HG03378 (cell line): ENCODE measurements at regions not wholly inside any gene's neighbourhood (a gene's known extent, or its start where the extent isn't known, plus 50 kb on each side); places are given as distances from the start of the nearest gene placed in this dataset.
"Not testable (repeated sequence)": the region's sequence is repeated elsewhere in the genome, so short reads cannot be mapped to it uniquely, and the experiment has no call there.

Experiments used
- ATAC-seq: cut with Tn5 transposase; IDR thresholded peaks from one replicate; pipeline ENCODE4 v1.9.1; 2021; ENCODE audit warnings: mild to moderate bottlenecking, moderate library complexity; ENCODE audit not compliant: unreplicated experiment

DNA sequence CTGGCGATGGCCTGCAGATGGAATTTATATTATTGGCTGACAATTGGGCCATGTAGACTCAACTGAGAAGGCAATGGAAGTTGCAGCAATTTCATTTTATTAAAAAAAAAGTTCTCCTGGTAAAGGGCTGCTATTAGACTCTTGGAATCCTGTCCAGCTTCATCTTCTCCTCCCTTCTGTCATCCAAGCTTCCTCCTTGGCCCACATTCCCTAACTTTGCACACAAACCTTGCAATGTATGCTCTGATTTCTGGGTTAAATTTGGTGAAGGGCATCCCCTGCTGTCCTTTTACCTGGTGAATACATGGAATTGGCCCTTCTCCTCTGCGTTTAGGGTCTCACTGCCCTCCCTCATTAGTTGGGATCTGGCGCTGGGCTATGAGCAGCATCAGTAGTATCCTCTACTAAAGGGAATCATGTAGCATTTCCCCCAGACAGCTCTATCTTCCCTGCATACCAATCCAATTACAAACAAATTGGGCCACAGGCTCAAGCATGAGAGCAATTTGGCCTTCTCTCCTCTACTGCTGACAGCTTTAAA is 336.9 kb downstream of the BMP4 start:
- ATAC-seq, result no peak

DNA sequence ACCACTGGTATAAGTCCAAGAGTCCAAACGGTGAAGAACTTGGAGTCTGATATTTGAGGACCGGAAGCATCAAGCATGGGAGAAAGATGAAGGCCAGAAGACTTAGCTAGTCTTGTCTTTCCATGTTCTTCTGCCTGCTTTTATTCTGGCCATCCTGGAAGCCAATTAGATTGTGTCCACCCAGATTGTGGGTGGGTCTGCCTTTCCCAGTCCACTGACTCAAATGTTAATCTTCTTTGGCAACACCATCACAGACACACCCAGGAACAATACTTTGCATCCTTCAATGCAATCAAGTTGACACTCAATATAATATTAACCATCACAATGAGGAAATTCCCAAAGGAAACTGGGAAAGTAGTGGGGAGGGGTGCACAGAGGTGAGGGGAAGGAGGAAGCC is 340.1 kb downstream of the BMP4 start:
- ATAC-seq, result not testable (repeated sequence)

DNA sequence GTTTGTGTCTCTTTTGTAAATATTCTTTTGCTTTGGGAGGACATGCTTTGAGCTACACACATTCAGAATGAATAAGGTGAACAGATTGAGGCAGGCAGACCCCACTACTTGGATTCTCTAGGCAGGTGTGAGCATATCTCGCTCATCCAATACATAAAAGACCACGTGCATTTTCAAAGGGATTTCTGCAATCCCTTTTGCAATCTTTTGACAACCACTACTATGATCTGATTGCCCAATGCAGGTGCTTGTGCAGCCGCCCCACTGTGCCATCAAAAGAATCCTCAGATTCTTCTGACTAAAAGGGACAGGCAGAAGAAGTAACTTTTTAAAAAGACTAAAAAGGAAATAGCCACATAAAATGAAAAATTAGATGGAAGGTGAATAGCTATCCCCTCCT is 341.4 kb downstream of the BMP4 start:
- ATAC-seq, result no peak

DNA sequence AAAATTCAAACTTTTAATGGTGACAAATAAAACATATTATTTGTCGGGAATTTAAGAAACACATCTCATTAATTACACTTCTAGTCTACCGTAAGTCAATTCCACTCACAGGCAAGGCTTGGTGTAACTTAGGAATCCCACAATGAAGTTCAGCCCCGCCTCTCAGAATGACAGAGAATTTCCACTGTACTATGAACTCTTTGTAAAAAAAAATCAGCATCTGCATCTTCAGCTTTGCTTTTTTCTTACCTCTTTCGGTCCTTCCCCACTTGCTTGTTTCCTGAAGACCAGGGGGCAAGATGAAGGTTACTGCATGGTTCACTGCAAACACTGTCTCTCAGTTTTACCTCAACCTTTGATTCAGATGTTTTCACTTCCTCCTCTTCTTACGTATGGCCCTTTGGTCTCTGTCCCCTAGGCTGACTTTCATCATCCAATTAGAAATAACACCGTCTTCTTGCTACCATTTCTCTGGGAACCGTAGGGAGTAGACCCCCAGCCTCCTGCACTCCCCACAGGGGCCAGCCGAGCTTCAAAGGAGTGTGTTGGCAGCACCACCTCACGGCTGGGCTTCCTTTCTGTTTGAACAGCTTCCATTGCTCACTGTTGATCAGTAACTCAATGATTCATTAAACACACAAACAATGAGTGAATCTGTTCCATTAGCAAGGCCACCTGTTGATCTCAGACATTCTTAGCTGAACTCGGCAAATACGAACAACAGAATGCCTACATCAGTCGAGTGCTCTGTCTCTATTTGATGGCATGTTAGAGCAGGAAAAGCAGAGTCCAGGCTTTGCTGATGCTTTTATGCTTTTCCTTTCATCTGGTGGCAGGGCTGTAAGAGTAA is 343.0 kb downstream of the BMP4 start:
- ATAC-seq, result peak; percentile 97

DNA sequence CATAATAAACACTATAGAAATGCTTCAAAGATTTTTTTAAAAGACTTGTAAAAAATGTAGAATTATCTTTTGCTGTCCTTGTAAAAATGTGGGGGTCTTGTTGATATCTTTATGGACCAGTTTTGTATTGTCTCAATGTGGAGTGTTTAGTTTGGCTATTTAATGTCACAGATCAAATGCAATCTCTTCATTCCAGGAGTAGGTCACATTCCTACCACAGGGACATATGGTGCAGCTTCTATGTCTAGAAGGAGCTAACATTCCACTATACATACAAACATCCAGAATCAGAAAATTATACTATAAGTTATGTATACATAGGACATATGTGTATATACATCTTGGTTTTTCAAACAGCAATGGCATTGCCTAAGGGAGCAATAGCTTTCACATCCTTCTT is 345.7 kb downstream of the BMP4 start:
- no peak for ATAC-seq

DNA sequence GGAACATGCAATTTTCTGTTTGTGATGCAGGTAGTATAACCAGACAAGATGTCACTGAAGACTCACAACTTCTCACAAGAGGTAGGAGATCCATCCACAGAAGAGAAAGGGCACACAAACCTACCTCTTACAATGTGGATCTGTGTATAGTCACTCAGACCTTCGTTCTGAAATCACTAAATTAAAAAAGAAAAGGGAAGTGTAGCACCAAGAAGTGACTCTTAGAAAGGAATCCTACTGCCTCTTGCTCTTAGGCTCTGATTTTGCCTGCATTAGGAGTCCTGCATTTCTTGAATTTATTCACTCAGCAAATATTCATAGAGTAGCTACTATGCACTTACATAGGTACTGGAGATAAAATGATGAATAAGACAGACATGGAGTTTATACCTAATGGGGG is 347.6 kb downstream of the BMP4 start:
- no peak for ATAC-seq

DNA sequence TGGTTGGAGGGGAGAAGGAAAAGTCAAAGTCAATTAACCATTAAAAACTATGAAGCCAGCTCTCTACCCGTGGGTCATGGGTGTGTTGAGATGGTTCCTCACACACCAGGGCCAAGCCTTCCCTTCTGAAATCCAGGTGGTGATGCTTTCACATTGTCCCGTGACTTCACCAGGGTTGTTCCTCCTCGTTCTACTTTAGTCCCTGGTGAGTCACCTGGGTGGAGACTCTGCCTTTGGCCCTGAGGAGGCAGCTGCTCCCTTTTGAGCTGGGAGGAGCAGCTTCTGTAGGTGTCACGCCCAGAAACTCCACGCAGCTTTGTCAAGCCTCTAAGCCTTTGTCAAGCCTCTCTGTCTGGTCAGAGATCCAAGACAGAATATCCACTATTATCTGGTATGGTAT is 348.3 kb downstream of the BMP4 start:
- no peak for ATAC-seq

DNA sequence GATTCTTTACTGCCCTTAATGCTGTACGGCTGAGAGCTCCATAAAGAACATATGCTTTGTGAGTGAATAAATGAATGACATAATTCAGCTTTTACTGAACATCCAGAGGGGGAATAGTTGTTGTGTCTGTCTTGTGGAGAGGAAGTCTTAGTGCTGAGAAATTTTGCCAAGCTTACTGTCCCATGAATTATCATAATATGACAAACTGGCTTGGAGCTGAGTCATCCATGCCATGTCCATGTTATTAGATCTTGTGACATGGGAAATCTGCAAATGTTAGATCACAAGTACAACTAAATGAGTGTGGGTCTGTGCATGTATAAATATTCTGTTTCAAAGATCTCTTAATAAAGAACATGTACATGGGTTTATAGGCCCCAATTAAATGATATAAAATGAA is 350.4 kb downstream of the BMP4 start:
- no peak for ATAC-seq

DNA sequence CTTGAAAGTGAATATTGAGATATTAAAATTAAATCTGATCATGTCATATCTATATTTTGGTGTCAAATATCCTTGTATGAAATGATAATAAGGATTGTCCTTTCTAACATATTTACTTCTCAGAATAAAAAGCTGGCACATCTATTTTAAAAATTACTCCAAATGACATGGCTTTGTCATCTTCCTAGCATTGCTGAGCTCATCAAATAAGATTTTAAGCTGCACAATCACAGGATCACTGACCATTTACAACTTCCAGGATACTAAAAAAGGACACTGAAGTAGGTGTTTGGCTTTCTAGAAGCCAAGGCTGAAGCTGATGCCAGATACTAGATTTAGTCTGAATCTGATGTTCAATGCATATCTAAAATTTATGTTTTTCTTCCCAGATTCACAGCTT is 351.1 kb downstream of the BMP4 start:
- no peak for ATAC-seq

DNA sequence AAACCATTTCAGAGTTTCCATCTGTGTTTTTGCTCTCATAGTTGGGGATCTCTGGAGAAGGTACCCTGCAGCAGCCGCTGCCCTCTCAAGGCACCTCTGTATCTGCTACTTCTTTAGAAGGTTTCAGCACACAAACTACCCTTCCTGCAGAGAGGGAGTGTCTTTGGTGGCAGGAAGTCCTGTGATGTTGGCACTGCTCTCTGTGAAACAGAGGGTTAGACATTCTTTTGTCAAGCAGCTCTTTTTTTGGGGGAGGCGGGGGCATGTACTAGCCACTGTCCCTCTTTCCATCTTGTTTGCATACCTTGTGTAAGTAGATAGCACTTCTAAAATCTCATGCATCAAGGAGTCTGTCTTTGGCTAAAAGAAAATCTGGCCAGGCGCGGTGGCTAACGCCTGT is 352.6 kb downstream of the BMP4 start:
- ATAC-seq, result no peak

DNA sequence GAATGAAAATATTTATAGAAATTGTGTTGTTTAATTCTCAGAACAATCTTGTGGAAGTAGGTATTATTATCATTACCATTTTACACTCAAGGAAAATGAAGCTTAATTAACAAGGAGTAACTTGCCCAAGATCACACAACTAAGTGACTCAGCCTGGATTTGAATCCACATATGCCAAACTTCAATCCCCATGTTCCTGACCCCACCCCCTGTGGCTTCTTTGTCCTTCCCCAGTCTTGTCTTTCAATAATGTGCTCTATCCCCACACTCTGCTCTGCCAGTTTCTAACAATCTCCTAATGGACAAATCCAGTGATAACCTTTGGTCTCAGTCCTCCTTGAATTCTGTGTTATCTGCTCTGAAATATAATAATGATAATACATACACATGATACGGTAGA is 355.2 kb downstream of the BMP4 start:
- ATAC-seq, result no peak

DNA sequence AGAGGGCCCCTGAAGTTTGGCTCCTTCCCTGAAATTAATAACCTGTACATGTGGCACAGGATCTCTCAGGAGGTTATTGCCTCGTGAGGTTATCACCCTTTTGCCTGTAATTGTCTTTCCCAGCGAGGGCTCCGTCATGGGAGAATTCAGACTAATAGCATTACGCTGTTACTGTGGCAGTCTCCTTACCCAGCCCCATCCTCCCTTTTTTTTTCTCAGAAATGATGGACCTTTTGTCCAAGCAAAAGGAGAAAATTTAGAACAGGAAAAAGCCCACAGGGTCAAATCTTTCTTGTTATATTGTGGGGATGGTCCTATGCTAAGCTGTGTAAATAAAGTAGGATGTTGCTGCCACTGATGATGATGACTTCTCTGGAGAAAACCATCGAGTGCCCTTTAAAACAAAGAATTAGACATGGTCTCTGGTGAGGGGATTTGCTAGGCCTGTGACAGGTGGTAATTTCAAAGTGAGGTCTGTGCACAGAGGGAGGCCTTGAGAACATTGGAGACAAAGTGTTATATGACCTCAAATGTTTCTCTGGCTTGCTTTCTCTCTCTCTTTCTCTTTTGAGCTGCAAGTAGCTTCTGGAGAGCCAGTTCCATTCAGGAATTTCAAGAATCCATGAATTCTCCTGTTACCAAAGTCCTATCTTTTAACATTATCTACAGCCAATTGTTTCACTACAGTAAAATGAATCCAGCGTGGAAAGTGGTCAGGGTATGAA is 357.2 kb downstream of the BMP4 start:
- ATAC-seq, result no peak

DNA sequence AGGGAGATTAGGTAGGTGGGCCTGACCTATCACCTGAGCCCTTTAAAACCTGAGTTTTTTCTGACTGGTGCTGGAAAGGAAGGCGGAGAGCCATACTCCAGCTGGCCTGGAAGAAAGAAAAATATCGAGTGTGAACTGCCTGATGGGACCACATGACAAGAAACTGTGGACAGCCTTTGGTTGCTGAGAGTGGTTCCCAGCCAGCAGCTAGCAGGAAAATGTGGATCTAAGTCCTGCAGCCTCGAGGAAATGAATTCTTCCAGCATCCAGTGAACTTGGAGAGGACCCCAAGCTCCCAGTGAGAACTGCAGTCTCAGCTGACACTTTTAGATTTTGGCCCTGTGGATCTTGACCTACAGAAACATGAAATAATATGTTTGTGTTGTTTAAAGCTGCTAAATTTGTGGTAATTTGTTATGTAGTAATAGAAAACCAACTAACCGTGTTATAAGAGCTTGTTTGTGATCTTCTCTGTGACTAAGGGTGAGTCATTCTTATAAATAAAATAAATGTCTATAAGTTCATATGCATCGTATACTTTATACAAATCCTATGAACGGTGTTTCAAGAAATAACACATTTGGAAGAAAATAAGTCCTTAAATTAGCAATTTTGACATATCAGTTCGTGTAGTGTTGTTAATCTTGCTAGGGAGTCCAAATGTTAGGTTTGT is 359.6 kb downstream of the BMP4 start:
- no peak for ATAC-seq

DNA sequence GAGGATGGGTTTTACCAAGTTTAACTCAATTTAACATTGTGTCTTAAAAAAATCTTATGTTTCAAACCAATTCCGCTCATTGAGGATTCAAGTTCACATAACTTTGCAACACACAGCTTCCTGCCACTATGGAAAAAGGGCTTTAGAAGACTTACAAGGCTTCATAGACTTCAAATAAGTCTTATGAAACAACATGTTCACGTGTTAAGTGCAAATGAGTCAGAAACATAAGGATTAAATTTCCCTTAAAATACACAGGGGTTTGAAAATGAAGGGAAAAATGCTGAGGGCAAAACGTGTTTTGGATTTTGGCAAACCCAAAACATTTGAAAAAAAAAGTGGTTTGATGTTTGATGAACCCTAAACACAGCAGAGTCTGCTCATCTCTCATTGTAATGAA is 364.8 kb downstream of the BMP4 start:
- ATAC-seq, result no peak

DNA sequence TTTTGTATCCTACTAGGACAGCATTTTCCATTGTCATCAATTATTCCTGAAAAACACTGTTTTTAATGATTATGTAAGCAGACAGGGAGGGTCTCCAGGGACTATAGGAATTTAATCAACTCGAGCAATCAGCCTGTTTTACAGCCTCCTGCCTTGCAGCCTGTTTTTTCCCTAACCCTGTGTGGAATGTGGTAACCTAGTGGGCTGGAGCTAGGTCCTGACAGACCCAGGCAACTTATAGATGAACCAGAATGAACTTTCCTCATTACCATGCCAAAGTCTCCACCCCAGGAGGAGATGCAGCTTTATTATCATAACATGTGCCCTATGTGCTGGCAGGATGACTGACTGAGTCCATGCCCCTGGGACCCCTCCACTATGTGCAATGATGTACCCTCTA is 375.1 kb downstream of the BMP4 start:
- ATAC-seq, result no peak

DNA sequence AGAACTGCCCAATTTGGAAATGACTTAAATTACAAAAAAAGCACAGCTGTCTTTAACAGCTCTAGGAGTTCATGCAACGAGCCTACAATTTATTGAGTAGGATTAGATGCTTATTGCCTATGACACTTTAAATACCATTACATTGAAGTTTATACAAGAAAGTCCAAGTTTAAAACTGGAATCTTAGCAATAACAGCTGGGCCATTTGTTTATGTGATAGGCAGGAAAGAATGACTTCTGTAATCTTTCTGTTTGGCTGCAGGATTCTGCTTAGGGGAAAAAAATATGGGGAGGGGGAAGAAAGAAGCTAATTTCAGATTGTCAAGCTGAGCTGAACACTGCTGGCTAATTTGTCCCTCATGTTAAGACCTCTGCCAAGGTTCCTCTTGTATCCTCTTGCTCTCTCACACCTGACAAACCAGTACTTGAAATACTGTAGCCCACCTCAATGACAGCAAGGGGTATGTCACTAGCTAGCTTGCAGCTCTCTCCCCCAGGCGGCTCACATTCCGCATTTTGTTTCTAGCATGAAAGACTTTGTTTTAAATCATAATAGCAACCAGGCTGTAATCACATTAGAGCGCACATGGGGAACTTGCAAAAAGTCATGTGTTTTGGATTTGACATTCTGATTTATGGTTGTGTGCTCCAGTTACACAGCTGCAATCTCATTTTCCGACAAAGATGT is 384.8 kb downstream of the BMP4 start:
- ATAC-seq, result no peak

DNA sequence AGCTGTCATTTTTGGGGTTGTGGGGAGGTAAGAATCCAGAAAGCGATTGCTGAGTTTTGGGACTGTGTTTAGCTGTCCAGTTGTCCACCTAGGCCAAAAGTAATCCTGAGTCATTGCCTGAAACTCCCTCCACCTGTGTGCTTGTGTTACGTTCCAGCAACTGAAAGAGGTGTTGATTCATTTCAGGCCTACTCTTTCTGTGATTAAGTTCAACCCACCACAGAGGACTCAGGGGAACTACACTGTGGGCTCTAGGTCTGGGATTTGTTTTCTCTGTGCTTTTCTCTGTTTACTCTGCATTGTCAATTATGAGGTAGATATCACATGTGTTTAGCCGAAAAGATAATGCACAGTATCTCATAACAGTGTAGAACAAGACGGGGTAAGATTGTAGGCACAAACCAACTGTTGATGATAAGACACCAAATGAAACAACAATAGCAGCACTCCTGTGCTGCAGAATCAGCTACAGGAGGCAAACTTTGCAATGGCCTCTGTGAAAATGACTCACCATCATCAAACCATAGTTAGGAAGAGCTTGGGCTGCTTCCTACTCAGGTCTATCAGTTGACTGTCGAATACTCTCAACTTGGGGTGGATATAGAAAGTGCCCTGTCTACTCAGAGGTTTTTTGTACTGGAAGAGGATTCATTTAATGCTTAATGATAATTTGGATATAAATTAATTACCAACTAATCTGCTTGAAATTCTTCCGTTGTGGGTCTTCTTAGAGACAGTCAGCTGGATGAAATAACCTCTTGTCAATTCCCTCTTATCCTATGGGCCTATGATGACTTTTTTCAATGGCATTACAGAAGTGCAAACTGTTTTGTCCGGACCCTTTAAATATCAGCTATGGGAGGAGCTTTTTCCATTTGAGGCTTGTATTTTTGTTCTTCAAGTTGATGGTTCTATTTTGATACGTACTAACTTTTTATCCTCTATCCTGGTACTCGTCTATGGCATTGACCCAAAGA is 385.9 kb downstream of the BMP4 start:
- ATAC-seq, result peak; percentile 98

DNA sequence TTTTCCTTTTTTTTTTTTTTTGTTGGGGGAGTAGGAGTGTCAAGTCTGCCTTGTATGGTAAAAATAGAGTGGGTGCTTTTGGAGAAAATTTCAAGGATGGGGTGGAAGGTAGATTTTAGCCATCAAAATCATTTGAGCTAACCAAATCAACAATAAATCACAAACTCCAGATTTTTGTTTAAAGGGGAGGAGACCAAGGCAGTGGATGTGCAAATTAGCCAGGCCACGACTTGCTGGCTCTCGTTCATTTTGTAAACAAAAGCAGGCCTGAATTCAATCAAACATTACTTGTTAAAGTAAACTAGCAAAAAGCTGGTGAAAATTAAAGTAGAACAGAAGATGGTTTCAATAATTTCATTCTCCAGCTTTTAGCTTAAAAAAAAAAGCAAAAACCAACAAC is 387.2 kb downstream of the BMP4 start:
- ATAC-seq, result no peak

DNA sequence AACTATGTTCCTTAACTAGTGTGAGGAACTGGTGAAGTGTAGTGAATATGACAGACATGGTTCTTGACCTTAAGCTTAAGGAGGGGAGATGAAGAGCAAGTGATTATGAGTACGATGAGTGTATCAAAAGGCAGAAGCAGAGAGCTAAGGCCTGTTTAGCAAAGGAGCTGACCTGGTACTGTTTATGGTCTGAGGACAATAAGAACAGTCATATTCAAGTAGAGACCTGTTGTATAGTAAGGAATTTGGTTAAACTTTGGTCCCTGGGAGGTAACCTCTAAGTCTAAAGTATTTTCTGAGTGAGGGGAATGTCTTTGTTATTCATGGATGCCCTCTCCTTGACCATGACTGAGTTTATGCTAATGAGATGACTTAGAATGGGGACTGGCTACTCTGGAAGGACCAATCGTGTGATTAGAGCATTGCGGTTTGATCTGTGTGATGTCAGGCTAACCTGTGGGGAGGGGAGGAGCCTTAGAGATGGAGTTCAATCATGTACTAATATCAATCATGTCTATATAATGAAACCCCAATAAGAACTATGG is 389.3 kb downstream of the BMP4 start:
- ATAC-seq, result no peak

DNA sequence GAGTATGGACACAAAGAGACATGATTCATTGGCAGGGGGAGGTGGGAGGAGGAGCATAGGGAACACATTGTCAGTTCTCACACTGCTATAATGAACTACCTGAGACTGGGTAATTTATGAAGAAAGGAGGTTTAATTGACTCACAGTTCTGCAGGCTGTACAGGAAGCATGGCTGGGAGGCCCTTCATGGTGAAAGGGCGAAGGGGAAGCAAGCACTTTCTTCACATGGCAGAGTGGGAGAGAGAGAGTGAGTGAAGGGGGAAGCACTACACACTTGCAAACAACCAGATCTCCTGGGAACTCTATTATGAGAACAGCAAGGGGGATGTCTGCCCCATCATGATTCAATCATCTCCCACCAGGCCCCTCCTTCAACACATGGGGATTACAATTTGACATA is 391.8 kb downstream of the BMP4 start:
- ATAC-seq, result peak; percentile 53
